ENCODE measurements at regions not wholly inside any gene's neighbourhood (a gene's known extent, or its start where the extent isn't known, plus 50 kb on each side); places are given as distances from the start of the nearest gene placed in this dataset.

DNA sequence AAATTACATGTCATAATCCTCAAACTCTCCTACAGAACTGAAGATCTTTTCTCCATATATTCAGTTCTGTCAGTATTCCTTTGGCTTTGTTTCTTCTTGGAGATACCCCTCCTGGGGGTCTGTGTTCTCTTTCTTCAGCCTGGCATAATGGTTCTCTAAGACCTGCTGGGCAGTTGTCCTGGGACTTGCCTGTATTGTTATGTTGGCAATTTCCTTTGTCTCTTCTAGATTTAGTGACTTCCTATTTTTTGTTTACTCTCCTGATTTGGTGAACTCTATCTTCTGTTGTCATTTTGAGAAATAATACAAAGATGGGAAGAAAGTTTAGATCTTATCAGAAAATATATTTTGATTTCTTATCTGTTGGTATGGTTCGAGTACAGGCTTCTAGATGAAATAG lies 127.8 kb downstream of the GOSR1 start:
- TF ChIP-seq CTCF (IDR thresholded peaks at IDR 0.05) (no peak), POLR2A (IDR thresholded peaks at IDR 0.05) (no peak)

Data from lower leg skin (tissue), 3 donors.